B cell (primary cell): ENCODE measurements at regions not wholly inside any gene's neighbourhood (a gene's known extent, or its start where the extent isn't known, plus 50 kb on each side); places are given as distances from the start of the nearest gene placed in this dataset.

Experiments
- ATAC-seq: fragments of 200-7000 bp; cut with Tn5 transposase; one replicate; pipeline ENCODE4 v1.10.0; 2021; ENCODE audit warnings: low read depth, mild to moderate bottlenecking, moderate number of reproducible peaks, moderate library complexity
- CTCF ChIA-PET: fragments of 350-600 bp; sonication (Branson Sonifier 250); formaldehyde crosslinking; loops from one replicate; lab custom pipeline; 2021; ENCODE audit warnings: antibody characterized with exemption, inconsistent platforms; lab: Charles Lee
- POLR2A ChIA-PET: fragments of 350-600 bp; sonication (Branson Sonifier 250); formaldehyde crosslinking; loops from one replicate; lab custom pipeline; 2021; ENCODE audit warnings: antibody characterized with exemption; lab: Charles Lee
- DNase-seq: peaks from one replicate; pipeline ENCODE4 v3.0.0; 2013
- H2AFZ ChIP-seq: 2 replicates; pipeline ENCODE4 v1.6.1; 2012; ENCODE audit warnings: mild to moderate bottlenecking, low read depth, low read length; ENCODE audit not compliant: insufficient read depth, poor library complexity, severe bottlenecking
- H3K27ac ChIP-seq, 2 donors: 1 replicate in 1 of 2; 2 replicates in 1 of 2; pipeline ENCODE4 v1.5.1; 2012 to 2013; ENCODE audit warnings: low read length in 2 of 2, mild to moderate bottlenecking in 2 of 2, moderate library complexity in 1 of 2
- H3K27me3 ChIP-seq, 4 experiments: fragments of 200-600 bp in 1 of 4; sonication (generic) in 1 of 4; replicated peaks in 1 of 4; 1 replicate in 2 of 4; 2 replicates in 2 of 4; pipeline versions ENCODE4 v1.6.1 to v1.7.0; 2013 to 2016; ENCODE audit warnings: low read length in 3 of 4, mild to moderate bottlenecking in 2 of 4, mixed read lengths in 1 of 4, moderate library complexity in 1 of 4; ENCODE audit not compliant: insufficient read depth in 4 of 4, control insufficient read depth in 3 of 4; ENCODE audit errors: control extremely low read depth in 1 of 4
- H3K36me3 ChIP-seq, 2 experiments: replicated peaks in 1 of 2; 1 replicate in 1 of 2; 2 replicates in 1 of 2; pipeline versions ENCODE4 v1.6.1 to v1.7.1; 2013; ENCODE audit warnings: low read length in 1 of 2; ENCODE audit not compliant: insufficient read depth in 2 of 2, control insufficient read depth in 1 of 2; ENCODE audit errors: control extremely low read depth in 1 of 2, extremely low read depth in 1 of 2
- H3K4me1 ChIP-seq, 2 donors: fragments of 200-600 bp in 1 of 2; sonication (generic) in 1 of 2; 1 replicate in 1 of 2; 2 replicates in 1 of 2; pipeline versions ENCODE4 v1.5.1 to v1.6.1; 2013 to 2017; ENCODE audit warnings: low read length in 2 of 2; ENCODE audit not compliant: control insufficient read depth in 2 of 2, insufficient read depth in 2 of 2
- H3K4me2 ChIP-seq: replicated peaks from 2 replicates; pipeline ENCODE3; 2012; ENCODE audit warnings: mild to moderate bottlenecking, low read depth, low read length; ENCODE audit not compliant: poor library complexity, severe bottlenecking
- H3K4me3 ChIP-seq, 5 experiments: fragments of 200-600 bp in 1 of 5; sonication (generic) in 1 of 5; 1 replicate in 3 of 5; 2 replicates in 2 of 5; pipeline versions ENCODE4 v1.5.1 to v1.7.0; 2011 to 2016; ENCODE audit warnings: low read length in 4 of 5, mild to moderate bottlenecking in 4 of 5, low read depth in 2 of 5, control low read depth in 1 of 5, moderate library complexity in 1 of 5; ENCODE audit not compliant: insufficient read depth in 1 of 5; ENCODE audit errors: control extremely low read depth in 1 of 5, extremely low read depth in 1 of 5
- H3K79me2 ChIP-seq: fragments of 200-600 bp; sonication (generic); one replicate; pipeline ENCODE4 v1.6.0; 2016; ENCODE audit warnings: low read length; ENCODE audit not compliant: control insufficient read depth, insufficient read depth
- H3K9ac ChIP-seq: fragments of 200-600 bp; sonication (generic); 2 replicates; pipeline ENCODE4 v1.6.1; 2017; ENCODE audit warnings: mild to moderate bottlenecking, low read length, moderate library complexity
- H3K9me3 ChIP-seq, 3 donors: one replicate each; pipeline versions ENCODE4 v1.6.1 to v1.7.1; 2013; ENCODE audit warnings: low read length in 2 of 3; ENCODE audit not compliant: control insufficient read depth in 2 of 3, insufficient read depth in 1 of 3; ENCODE audit errors: control extremely low read depth in 1 of 3
- H4K20me1 ChIP-seq: 2 replicates; pipeline ENCODE4 v1.6.0; 2012; ENCODE audit warnings: mild to moderate bottlenecking, low read length; ENCODE audit not compliant: insufficient read depth, control insufficient read depth, poor library complexity, severe bottlenecking
- H3K27ac Mint-ChIP-seq: one replicate; pipeline ENCODE4 v1.8.0; 2021; ENCODE audit warnings: mixed read lengths
- H3K27me3 Mint-ChIP-seq: one replicate; pipeline ENCODE4 v1.8.0; 2021; ENCODE audit warnings: mixed read lengths
- H3K4me1 Mint-ChIP-seq: one replicate; pipeline ENCODE4 v1.8.0; 2021; ENCODE audit warnings: mixed read lengths
- H3K4me3 Mint-ChIP-seq: one replicate; pipeline ENCODE4 v1.8.0; 2021; ENCODE audit warnings: mixed read lengths
- H3K9me3 Mint-ChIP-seq: one replicate; pipeline ENCODE4 v1.8.0; 2022; ENCODE audit warnings: mixed read lengths; ENCODE audit not compliant: insufficient read depth
- CTCF ChIP-seq: fragments of 200-600 bp; IDR thresholded peaks from one replicate; pipeline ENCODE4 v1.8.0; 2022; ENCODE audit warnings: antibody characterized with exemption, mild to moderate bottlenecking
- EZH2 ChIP-seq: IDR thresholded peaks from 2 replicates; pipeline ENCODE4 v1.6.1; 2012; ENCODE audit warnings: borderline replicate concordance, low read depth, mild to moderate bottlenecking, moderate library complexity, low read length; ENCODE audit not compliant: insufficient read depth, poor library complexity, severe bottlenecking
- WGBS: methylation state at CpG from one replicate; pipeline ENCODE4 v1.1.5; 2013; ENCODE audit warnings: missing lambda C conversion rate; ENCODE audit not compliant: insufficient coverage; 5-methylcytosine and 5-hydroxymethylcytosine counted together
- intact Hi-C: fragments of 100-400 bp; cut with micrococcal nuclease; formaldehyde crosslinking; loops from one replicate; pipeline ENCODE4 v1.10.0; 2022

- Histone ChIP-seq H3K27ac (no peak overlapping the region), H4K20me1 (no peaks in the 10 kb centered on the region), H3K27me3 (no peaks in the 10 kb centered on the region), H2AFZ (no peak overlapping the region), H3K79me2 (no peaks in the 10 kb centered on the region), H3K9me3 (peaks cover 0 to 3% (median 0%) of the 10 kb centered on the region in 3 donors), H3K9ac (no peak overlapping the region), H3K4me1 (peaks cover 3 to 6% of the 10 kb centered on the region in 2 donors), H3K36me3 (no peaks in the 10 kb centered on the region), H3K4me3 (no peak overlapping the region), H3K4me2 (no peak overlapping the region)
- H3K9me3 Mint-ChIP-seq = no peaks in the 10 kb centered on the region
- no peak overlapping the region for H3K4me3 Mint-ChIP-seq
- TF ChIP-seq CTCF (no peak), EZH2 (no peak)
- CTCF ChIA-PET = interaction anchor here (1.7 kb wide), 1 partner anchor 56 kb away, joined by 5 read pairs; no protein-coding TSS in a partner anchor
- no peak overlapping the region for H3K27ac Mint-ChIP-seq
- H3K4me1 Mint-ChIP-seq = peaks cover 3% of the 10 kb centered on the region
- ATAC-seq (no peak), DNase-seq (no peak)
- intact Hi-C loops = no loop called here
- POLR2A ChIA-PET = no interaction called here
- H3K27me3 Mint-ChIP-seq = peaks cover 3% of the 10 kb centered on the region
- 90% methylated on average over 3 of the region's 3 CpGs for WGBS
These were observed 113.6 kb downstream of the VAPA start for GRCh38 chr18:10027461-10027860.

- Histone ChIP-seq H3K79me2 (no peaks in the 10 kb centered on the region), H4K20me1 (no peaks in the 10 kb centered on the region), H3K9ac (no peak overlapping the region), H3K9me3 (peaks cover 0 to 3% (median 0%) of the 10 kb centered on the region in 3 donors), H3K27ac (no peak overlapping the region), H3K36me3 (no peaks in the 10 kb centered on the region), H3K4me3 (no peak overlapping the region), H3K27me3 (no peaks in the 10 kb centered on the region), H3K4me2 (no peak overlapping the region), H2AFZ (no peak overlapping the region), H3K4me1 (peaks cover 11 to 15% of the 10 kb centered on the region in 2 donors)
- Mint-ChIP-seq H3K4me1 (peaks cover 13% of the 10 kb centered on the region), H3K4me3 (no peak overlapping the region), H3K9me3 (no peaks in the 10 kb centered on the region), H3K27me3 (peaks cover 3% of the 10 kb centered on the region), H3K27ac (no peak overlapping the region)
- intact Hi-C loops = no loop called here
- ATAC-seq = no peak
- no peak for DNase-seq
- ChIA-PET CTCF (interaction anchor here (0.6 kb wide), 1 partner anchor 304 kb away, joined by 3 read pairs; no protein-coding TSS in a partner anchor), POLR2A (no interaction called here)
- 93% methylated on average over 9 of the region's 10 CpGs for WGBS
- TF ChIP-seq EZH2 = no peak
- no peak for TF ChIP-seq CTCF
These were observed 115.9 kb downstream of the VAPA start for GRCh38 chr18:10029711-10030110.
